HEK293T (cell line): ENCODE measurements at regions not wholly inside any gene's neighbourhood (a gene's known extent, or its start where the extent isn't known, plus 50 kb on each side); places are given as distances from the start of the nearest gene placed in this dataset.

ENCODE experiments used
- SP1 ChIP-seq: fragments of 450-650 bp; IDR thresholded peaks from 2 replicates; pipeline ENCODE4 v1.6.1; 2017
- SUZ12 ChIP-seq: fragments of 450-650 bp; IDR thresholded peaks from 2 replicates; pipeline ENCODE4 v1.6.1; 2016; ENCODE audit warnings: mild to moderate bottlenecking

DNA sequence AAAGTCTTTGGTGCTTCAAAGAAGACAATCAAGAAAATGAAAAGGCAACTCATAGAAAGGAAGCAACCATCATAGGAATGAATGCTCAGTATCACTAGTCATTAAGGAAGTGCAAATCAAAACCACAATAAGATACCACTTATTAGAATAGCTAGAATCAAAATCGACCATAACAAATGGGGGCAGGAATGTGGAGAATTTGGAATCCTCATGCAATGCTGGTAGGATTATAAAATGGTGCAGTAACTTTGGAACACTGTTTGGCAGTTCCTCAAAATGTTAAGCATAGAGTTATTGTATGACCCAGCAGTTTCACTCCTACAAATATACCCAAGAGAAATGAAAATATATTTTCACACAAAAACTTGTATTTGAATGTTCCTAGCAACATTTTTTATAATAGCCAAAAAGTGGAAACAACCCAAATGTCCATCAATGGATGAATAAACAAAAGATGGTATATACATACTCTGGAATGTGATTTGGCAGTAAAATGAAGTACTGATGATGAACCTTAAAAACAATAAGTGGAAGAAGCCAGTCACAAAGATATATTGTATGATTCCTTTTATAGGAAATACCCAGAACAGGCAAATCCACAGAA lies 105.6 kb downstream of the MIS18A start:
- TF ChIP-seq SUZ12 (no peak), SP1 (no peak)
